HCT116 (cell line): ENCODE measurements at regions not wholly inside any gene's neighbourhood (a gene's known extent, or its start where the extent isn't known, plus 50 kb on each side); places are given as distances from the start of the nearest gene placed in this dataset.

Experiments used
- ATAC-seq: fragments of 200-7000 bp; cut with Tn5 transposase; 2 replicates; pipeline ENCODE4 v1.9.1; 2020; ENCODE audit warnings: mild to moderate bottlenecking, moderate library complexity
- BruUV-seq: library from RNA; stranded (reverse); fragments of 400-500 nt; replicated peaks from 2 replicates; lab custom pipeline; 2021; lab: Mats Ljungman, UMichigan
- CTCF ChIA-PET: fragments of 300-600 bp; sonication (Branson Sonifier 250); formaldehyde crosslinking; loops from one replicate; lab custom pipeline; 2021; ENCODE audit warnings: antibody characterized with exemption; lab: Charles Lee
- POLR2A ChIA-PET: fragments of 300-600, 350-600 bp; sonication (Branson Sonifier 250); formaldehyde crosslinking; loops from one replicate; lab custom pipeline; 2021; ENCODE audit warnings: antibody characterized with exemption; lab: Charles Lee
- RAD21 ChIA-PET, 2 experiments: fragments of 300-600 bp; sonication (Branson Sonifier 250); formaldehyde crosslinking; loops; one replicate each; lab custom pipeline; 2023; ENCODE audit warnings: low total read pairs in 2 of 2; ENCODE audit not compliant: uncharacterized antibody in 2 of 2, unreplicated experiment in 2 of 2, low non-redundant PET in 1 of 2; lab: Charles Lee
- DNase-seq: peaks from one replicate; pipeline ENCODE4 v3.0.0-alpha.2; 2010; ENCODE audit warnings: low read depth, low spot score
- H2AFZ ChIP-seq: fragments of 200-600 bp; shearing (Covaris generic), sonication (generic); 2 replicates; pipeline ENCODE4 v1.6.1; 2017; ENCODE audit warnings: low read depth, mixed run types, mixed read lengths, antibody characterized with exemption, low read length; ENCODE audit not compliant: poor library complexity, severe bottlenecking
- H3K27ac ChIP-seq: 2 replicates; pipeline ENCODE4 v1.5.1; 2012; ENCODE audit warnings: low read depth, low read length
- H3K27me3 ChIP-seq: fragments of 200-600 bp; sonication (generic); 2 replicates; pipeline ENCODE4 v1.6.1; 2016; ENCODE audit warnings: mixed run types, low read length, mixed read lengths; ENCODE audit not compliant: insufficient read depth
- H3K36me3 ChIP-seq, 2 experiments: fragments of 200-500 bp in 1 of 2; fragments of 200-600 bp in 1 of 2; sonication (Bioruptor generic) in 1 of 2; sonication (generic) in 1 of 2; 2 replicates each; pipeline versions ENCODE4 v1.5.1 to v1.6.1; 2014 to 2016; ENCODE audit warnings: low read length in 2 of 2, inconsistent platforms in 1 of 2, mixed read lengths in 1 of 2, mixed run types in 1 of 2; ENCODE audit not compliant: insufficient read depth in 2 of 2, control insufficient read depth in 1 of 2
- H3K4me1 ChIP-seq, 2 experiments: fragments of 200-600 bp in 1 of 2; sonication (generic) in 1 of 2; 2 replicates each; pipeline versions ENCODE4 v1.5.1 to v1.6.1; 2012 to 2017; ENCODE audit warnings: low read length in 2 of 2, inconsistent platforms in 1 of 2, mild to moderate bottlenecking in 1 of 2, mixed read lengths in 1 of 2, mixed run types in 1 of 2, moderate library complexity in 1 of 2; ENCODE audit not compliant: insufficient read depth in 2 of 2, control insufficient read depth in 1 of 2
- H3K4me2 ChIP-seq: fragments of 200-600 bp; sonication (generic); 2 replicates; pipeline ENCODE4 v1.6.1; 2017; ENCODE audit warnings: mixed run types, low read length, mixed read lengths
- H3K4me3 ChIP-seq, 2 experiments: fragments of 200-600 bp in 1 of 2; sonication (generic) in 1 of 2; replicated peaks in 1 of 2; 2 replicates each; pipeline ENCODE4 v1.5.1; 2011 to 2016; ENCODE audit warnings: low read length in 2 of 2, control low read depth in 1 of 2, low read depth in 1 of 2, mild to moderate bottlenecking in 1 of 2, mixed read lengths in 1 of 2, mixed run types in 1 of 2
- H3K79me2 ChIP-seq: fragments of 200-600 bp; sonication (generic); 2 replicates; pipeline ENCODE4 v1.6.1; 2017; ENCODE audit warnings: mild to moderate bottlenecking, mixed run types, low read length, moderate library complexity, mixed read lengths; ENCODE audit not compliant: insufficient read depth
- H3K9ac ChIP-seq: fragments of 200-600 bp; sonication (generic); 2 replicates; pipeline ENCODE4 v1.6.1; 2016; ENCODE audit warnings: low read length, mixed read lengths
- H3K9me2 ChIP-seq: fragments of 200-600 bp; sonication (generic), shearing (Covaris generic); 2 replicates; pipeline ENCODE4 v1.6.1; 2017; ENCODE audit warnings: mixed run types, mild to moderate bottlenecking, moderate library complexity; ENCODE audit not compliant: insufficient read depth
- H3K9me3 ChIP-seq, 2 experiments: fragments of 200-500 bp in 1 of 2; fragments of 200-600 bp in 1 of 2; sonication (Bioruptor generic) in 1 of 2; sonication (generic) in 1 of 2; 2 replicates each; pipeline ENCODE4 v1.6.1; 2014 to 2017; ENCODE audit warnings: low read length in 2 of 2, mixed read lengths in 2 of 2, inconsistent platforms in 1 of 2, low read depth in 1 of 2, mild to moderate bottlenecking in 1 of 2, mixed run types in 1 of 2, moderate library complexity in 1 of 2; ENCODE audit not compliant: control insufficient read depth in 1 of 2, insufficient read depth in 1 of 2
- H4K20me1 ChIP-seq: fragments of 200-600 bp; sonication (generic), shearing (Covaris generic); 2 replicates; pipeline ENCODE4 v1.6.1; 2017; ENCODE audit warnings: mixed run types, mild to moderate bottlenecking, moderate library complexity; ENCODE audit not compliant: insufficient read depth
- CEBPB ChIP-seq: IDR thresholded peaks from 2 replicates; pipeline ENCODE4 v1.6.1; 2012; ENCODE audit warnings: low read depth
- EGR1 ChIP-seq: IDR thresholded peaks from 2 replicates; pipeline ENCODE4 v1.6.1; 2012; ENCODE audit warnings: low read depth
- ELF1 ChIP-seq: IDR thresholded peaks from 2 replicates; pipeline ENCODE4 v1.6.1; 2012; ENCODE audit warnings: low read depth, borderline replicate concordance
- EZH2phosphoT487 ChIP-seq: fragments of 200-600 bp; IDR thresholded peaks from 2 replicates; pipeline ENCODE4 v1.6.1; 2018; ENCODE audit warnings: antibody characterized with exemption, borderline replicate concordance
- POLR2A ChIP-seq: IDR thresholded peaks from 2 replicates; pipeline ENCODE4 v1.7.0; 2011; ENCODE audit warnings: borderline replicate concordance; ENCODE audit not compliant: insufficient read depth, insufficient read length; ENCODE audit errors: extremely low read depth
- REST ChIP-seq: IDR thresholded peaks from 2 replicates; pipeline ENCODE4 v1.6.1; 2012; ENCODE audit warnings: low read depth
- SIN3A ChIP-seq: IDR thresholded peaks from 2 replicates; pipeline ENCODE4 v1.6.1; 2012; ENCODE audit warnings: low read depth
- SP1 ChIP-seq: IDR thresholded peaks from 2 replicates; pipeline ENCODE4 v1.6.1; 2012; ENCODE audit warnings: low read depth
- TCF7L2 ChIP-seq: IDR thresholded peaks from 2 replicates; pipeline ENCODE4 v1.7.0; 2011; ENCODE audit warnings: borderline replicate concordance, inconsistent platforms; ENCODE audit not compliant: insufficient read depth, insufficient read length; ENCODE audit errors: extremely low read depth
- ZFX ChIP-seq: fragments of 450-650 bp; IDR thresholded peaks from 2 replicates; pipeline ENCODE4 v1.6.1; 2017
- ZNF274 ChIP-seq: fragments of 200-500 bp; sonication (Bioruptor generic); IDR thresholded peaks from 2 replicates; pipeline ENCODE4 v1.6.1; 2014; ENCODE audit warnings: mild to moderate bottlenecking, low read depth, low read length, inconsistent platforms
- intact Hi-C: fragments of 100-400 bp; cut with micrococcal nuclease; formaldehyde crosslinking; loops from 2 replicates; pipeline ENCODE4 v1.10.0; 2022
- TF ChIP-seq, protein P1 (sequence below): IDR thresholded peaks from 2 replicates; pipeline ENCODE4 v1.6.1; 2012
- TF ChIP-seq, protein P2 (sequence below): IDR thresholded peaks from 2 replicates; pipeline ENCODE4 v1.6.1; 2011; ENCODE audit warnings: mild to moderate bottlenecking, low read length, moderate library complexity; ENCODE audit not compliant: insufficient replicate concordance; ENCODE audit errors: extremely low read depth

DNA sequence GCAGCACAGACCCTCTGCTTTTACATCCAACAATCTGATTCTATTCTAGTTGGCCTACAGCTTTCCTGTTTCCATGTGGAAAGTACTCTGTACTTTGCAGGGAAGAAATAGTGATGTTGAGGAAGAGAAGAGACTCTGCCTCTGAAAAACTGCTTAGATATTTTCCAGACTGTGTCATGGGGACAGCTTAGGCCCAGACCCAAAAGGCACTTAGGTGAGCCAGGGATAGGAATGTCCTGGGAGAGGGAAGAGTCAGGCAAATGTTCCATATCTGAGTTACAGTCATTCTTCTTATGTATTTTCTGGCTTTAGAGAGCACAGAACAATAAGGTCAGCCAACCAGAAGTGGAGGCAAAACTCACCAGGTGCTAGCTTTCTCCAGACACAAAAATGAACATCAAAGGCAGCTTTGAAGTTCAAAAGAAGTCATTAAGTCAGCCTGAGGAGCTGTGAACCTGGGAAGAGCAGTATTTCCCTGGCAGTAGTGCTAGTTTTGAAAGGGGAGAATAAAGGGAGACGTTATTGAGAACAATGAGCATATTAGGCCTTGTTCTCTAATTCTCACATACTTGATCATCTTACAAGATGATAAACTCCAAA is 199.7 kb upstream of the LMNTD1 start:
- no peaks in the 10 kb centered on the region for H3K9me3 ChIP-seq
- no peaks in the 10 kb centered on the region for H3K4me1 ChIP-seq
- intact Hi-C loops: no loop called here
- no peaks in the 10 kb centered on the region for H3K79me2 ChIP-seq
- CTCF ChIA-PET: no interaction called here
- TF ChIP-seq ELF1 (no peak), EGR1 (no peak), SIN3A (no peak), TCF7L2 (peak; percentile 66), EZH2phosphoT487 (no peak), POLR2A (no peak), ZNF274 (no peak)
- TF ChIP-seq, protein P1, sequence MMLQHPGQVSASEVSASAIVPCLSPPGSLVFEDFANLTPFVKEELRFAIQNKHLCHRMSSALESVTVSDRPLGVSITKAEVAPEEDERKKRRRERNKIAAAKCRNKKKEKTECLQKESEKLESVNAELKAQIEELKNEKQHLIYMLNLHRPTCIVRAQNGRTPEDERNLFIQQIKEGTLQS: no peak
- DNase-seq: no peak
- RAD21 ChIA-PET: no interaction called here
- H2AFZ ChIP-seq: no peak overlapping the region
- no peak overlapping the region for H3K9ac ChIP-seq
- no peak for ATAC-seq
- H3K4me3 ChIP-seq: no peak overlapping the region
- H3K27me3 ChIP-seq: no peaks in the 10 kb centered on the region
- H3K36me3 ChIP-seq: no peaks in the 10 kb centered on the region
- no peak overlapping the region for H3K27ac ChIP-seq
- POLR2A ChIA-PET: no interaction called here
- no peak overlapping the region for H3K4me2 ChIP-seq
- H4K20me1 ChIP-seq: no peaks in the 10 kb centered on the region
- no peaks in the 10 kb centered on the region for H3K9me2 ChIP-seq
- no TSS peak for BruUV-seq

DNA sequence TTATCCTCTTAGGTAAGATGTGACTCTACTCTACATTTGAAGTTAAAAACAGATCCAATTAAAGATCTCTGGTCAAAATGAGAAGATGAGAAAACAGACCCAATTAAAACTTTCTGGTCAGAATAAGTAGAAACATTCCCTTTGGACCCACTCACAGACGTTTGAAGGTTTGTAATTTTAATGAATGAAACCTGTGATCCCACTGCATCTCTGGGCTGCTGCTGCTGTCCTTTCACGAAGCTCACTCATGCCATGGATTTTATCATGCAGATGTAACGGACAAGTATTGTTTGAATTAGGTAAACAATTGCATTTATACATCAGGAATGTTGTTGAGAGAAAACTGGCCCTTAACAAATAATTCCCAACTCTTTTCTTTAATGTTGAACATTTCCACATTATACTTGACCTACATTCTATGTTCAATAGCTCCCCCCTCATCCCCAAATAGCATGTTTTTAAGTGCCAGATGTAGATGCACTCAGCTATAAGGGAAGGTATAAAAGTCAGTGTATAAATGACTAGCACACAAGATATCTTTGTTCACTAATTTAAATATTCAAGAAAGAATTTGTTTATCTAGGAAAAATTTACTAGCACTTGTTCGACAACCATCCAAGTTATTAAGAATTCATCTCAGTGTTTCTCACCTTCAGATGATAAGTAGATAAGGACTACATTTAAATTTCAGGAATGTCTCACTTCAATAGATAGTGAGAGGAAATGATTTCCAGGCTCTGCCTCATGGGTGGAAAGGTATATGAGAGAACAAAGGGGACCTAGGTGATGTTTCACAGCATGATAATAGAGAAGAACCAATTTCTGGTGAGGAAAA is 202.3 kb upstream of the LMNTD1 start:
- ChIA-PET POLR2A (no interaction called here), RAD21 (no interaction called here), CTCF (no interaction called here)
- Histone ChIP-seq H3K27ac (no peak overlapping the region), H2AFZ (no peak overlapping the region), H3K4me3 (no peak overlapping the region), H3K27me3 (no peaks in the 10 kb centered on the region), H3K4me1 (no peaks in the 10 kb centered on the region), H3K36me3 (no peaks in the 10 kb centered on the region), H3K9me2 (no peaks in the 10 kb centered on the region), H4K20me1 (no peaks in the 10 kb centered on the region), H3K9ac (no peak overlapping the region), H3K9me3 (no peaks in the 10 kb centered on the region), H3K4me2 (no peak overlapping the region), H3K79me2 (no peaks in the 10 kb centered on the region)
- DNase-seq (no peak), ATAC-seq (no peak)
- intact Hi-C loops: no loop called here
- BruUV-seq: no TSS peak
- TF ChIP-seq SIN3A (no peak), SP1 (no peak), EZH2phosphoT487 (no peak), ZFX (no peak), REST (no peak), CEBPB (no peak), TCF7L2 (no peak)
- TF ChIP-seq, protein P2, sequence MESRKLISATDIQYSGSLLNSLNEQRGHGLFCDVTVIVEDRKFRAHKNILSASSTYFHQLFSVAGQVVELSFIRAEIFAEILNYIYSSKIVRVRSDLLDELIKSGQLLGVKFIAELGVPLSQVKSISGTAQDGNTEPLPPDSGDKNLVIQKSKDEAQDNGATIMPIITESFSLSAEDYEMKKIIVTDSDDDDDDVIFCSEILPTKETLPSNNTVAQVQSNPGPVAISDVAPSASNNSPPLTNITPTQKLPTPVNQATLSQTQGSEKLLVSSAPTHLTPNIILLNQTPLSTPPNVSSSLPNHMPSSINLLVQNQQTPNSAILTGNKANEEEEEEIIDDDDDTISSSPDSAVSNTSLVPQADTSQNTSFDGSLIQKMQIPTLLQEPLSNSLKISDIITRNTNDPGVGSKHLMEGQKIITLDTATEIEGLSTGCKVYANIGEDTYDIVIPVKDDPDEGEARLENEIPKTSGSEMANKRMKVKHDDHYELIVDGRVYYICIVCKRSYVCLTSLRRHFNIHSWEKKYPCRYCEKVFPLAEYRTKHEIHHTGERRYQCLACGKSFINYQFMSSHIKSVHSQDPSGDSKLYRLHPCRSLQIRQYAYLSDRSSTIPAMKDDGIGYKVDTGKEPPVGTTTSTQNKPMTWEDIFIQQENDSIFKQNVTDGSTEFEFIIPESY: no peak
- TF ChIP-seq, protein P1: no peak
